HK-2 (cell line): ENCODE measurements at regions not wholly inside any gene's neighbourhood (a gene's known extent, or its start where the extent isn't known, plus 50 kb on each side); places are given as distances from the start of the nearest gene placed in this dataset.

Source experiments
- DNase-seq: peaks from one replicate; pipeline ENCODE4 v3.0.0-alpha.2; 2018; ENCODE audit not compliant: unreplicated experiment

DNA sequence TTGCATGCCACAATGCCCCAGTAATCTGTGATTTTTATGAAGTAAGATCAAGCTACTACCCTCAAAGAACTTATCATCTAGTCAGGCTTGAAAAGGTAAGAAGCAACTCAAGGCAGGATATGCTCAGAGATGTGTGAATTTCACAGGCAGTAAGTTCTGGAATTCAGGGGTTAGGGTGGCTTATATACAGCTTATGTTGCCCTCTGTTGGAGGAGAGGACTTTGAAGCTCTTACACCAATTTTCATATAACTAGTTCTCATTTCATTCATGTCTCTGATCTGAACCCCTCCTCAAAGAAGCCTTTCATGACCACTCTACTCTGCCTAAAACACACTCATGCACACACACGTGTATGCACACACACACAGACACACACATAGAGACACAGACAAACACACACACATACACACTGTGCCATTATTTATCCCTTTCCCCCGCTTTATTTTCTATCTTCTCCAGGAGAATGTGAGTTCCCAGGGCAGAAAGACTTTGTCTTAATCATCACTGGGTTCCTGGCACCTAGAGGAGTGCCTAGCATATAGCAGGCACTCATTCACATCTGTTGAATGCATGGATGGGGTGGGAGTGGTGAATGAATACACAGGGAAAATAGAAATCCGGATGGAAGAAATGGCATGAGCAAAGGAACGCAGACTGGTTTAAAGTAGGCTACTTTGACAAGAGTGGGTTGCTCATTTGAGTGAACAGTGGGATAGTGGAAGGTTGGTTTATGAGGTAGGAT lies 220.7 kb upstream of the ZBED5 start:
- DNase-seq = no peak

- DNase-seq = no peak
Measured at GRCh38 chr11:11077898-11078297, 220.0 kb upstream of the ZBED5 start.

DNA sequence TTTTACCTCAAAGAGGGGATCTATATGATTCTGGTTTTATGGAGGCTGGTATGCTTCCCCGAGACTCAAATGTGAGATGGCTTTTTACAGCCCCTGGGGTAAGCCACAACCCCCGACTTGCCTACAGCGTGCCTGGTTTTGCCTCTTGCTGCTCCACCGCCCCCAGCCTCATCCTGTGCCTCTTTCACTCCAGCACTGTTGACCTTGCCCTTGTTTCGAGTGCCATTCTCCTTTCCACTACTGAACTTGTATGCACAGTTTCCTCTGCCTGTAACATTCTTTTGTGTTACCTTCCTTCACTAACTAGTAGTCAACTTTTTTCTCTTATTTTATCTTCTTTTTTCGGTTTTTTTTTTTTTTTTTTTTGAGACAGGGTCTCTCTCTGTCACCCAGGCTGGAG lies 219.0 kb upstream of the ZBED5 start:
- no peak for DNase-seq

DNA sequence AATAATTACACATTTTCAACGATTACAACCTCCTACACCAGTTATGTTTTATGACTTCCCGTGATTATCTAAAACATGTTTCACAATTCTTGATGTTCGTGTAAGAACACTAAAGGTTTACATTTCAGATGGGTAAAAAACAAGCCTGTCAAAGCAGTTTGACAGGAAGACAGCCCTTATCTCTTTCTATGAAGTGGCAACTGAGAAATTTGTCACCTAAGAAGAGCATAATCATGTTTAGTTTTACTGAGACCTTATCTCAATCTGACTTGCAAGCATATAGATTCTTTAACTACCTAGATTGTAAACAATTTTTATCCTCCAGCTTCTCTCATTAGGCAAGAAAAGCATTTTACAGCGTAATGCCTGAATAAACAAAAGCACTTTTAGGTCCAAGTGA lies 218.4 kb upstream of the ZBED5 start:
- no peak for DNase-seq

GRCh38 chr11:11075515-11076171 lies 217.8 kb upstream of the ZBED5 start:
- DNase-seq = no peak

GRCh38 chr11:11074686-11075335 lies 217.0 kb upstream of the ZBED5 start:
- no peak for DNase-seq

- no peak for DNase-seq
Measured at GRCh38 chr11:11073996-11074395, 216.1 kb upstream of the ZBED5 start.

DNA sequence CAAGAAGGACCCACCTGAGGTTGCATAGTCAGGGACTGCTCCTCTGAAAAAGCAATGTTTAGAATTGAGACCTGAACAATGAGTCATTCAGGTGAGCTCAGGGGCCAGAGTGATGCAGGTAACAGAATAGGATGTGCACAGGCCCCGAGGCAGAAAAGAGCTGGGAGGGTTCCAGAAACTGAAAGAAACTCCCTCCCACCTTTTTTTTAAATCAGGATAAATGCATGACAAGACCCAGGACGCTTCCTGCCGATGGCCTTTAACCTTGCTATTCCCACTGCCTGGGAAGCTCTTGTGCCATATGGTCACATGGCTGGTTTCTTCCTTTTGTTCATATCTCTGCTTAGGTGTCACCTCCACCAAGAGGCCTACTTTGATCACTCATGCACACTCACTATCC lies 214.2 kb upstream of the ZBED5 start:
- no peak for DNase-seq

GRCh38 chr11:11071486-11071885 lies 213.6 kb upstream of the ZBED5 start:
- DNase-seq = no peak

DNA sequence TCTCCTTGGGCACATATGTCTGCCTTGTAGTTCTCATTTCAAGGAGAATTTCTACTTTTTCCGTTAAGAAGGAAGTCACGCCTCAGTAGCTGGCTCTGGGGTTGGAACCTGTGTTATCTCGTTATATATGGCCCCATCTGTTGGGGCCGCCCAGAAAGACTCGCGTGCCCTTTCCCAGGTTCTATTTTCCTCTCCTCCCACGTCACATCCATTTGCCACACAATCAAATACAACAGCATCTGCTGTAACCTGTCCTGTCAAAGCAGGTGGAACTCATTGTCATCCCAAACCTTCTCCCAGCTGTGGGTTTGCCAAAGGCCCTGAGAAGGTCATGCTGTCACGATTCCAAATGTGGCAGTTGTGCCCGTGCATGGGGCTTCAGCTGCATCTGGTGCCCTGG lies 213.1 kb upstream of the ZBED5 start:
- no peak for DNase-seq

DNA sequence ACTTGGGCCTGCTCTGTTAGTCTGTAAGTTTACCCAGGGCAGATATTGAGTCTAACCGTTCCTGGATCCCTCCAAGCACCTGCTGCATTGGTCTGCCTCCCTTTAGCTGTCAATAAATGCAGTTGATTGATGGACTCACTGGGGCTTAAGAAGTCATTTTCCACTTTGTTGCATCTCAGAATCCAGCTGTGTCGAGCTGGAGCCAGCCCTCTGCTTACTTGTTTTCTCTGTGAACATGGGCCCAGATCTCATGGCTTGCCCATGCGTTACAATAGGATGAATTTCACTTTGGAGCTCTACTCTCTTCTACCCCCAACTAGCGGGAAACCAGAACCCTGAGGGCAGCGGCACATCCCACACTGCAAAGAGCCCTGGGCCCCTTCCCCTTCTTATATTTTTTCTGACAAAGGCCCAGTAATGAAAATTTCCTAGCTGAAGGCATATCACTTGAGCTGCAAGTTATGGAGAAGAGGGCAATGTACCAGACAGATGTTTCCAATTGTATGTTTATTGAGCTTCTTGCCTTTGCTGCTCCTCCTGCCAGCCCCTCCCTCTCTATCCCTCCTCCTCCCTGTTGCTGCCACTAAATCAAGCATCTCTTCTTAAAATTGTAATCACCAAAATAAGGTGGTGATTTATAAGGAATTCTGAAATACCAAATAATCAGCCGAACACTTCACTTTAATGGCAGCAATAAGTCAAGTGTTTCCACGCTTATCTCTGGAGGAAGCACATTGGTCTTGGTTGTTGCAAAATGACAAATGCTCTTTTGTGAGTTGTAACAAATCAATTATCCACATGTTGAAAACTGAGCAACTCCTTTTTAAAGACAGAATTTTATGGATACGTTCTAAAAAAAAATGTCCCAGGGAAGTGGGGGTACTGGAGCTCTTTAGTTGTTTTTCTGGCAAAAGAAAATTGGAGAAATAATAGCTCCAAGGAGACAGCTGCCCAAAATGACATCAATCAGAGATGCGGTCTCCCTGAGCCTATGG lies 212.3 kb upstream of the ZBED5 start:
- DNase-seq = no peak

DNA sequence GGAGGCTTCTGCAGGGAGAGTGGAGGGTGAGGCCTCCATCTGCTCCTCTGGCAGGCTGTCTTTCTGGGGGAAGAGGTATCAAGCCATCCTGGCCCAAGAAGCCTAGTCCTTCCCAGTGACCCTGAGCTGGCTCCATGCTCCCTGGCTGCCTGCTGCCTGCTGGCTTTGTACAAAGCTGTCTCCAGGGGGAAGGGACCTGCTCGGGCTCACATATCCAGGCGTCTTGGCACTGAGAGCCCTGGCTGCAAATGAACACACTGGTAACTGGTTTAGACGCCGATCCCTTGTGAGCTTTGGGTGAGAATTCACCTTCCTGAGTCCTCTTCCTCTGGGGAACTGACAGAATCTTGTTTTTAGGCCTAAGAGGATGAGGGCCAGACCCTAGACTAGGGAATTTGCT lies 210.3 kb upstream of the ZBED5 start:
- no peak for DNase-seq

DNA sequence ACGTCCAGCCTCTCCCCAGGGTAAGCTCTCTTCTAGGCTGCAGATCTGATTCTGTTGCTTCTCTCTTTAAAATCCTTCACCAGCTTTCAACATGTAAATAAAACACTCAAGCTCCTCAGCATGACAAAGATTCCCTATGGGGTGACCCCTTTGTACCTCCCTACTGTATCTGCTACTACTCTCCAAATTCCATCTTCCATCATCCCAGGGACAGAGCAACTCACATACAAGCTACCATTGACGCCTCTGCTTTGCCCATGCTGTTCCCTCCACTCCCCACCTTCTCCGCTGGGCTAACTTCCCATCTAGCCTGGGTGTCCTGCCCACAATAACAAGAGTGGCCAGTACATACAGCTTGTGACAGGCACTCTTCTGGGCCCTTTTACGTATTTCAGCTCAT lies 207.5 kb upstream of the ZBED5 start:
- DNase-seq = no peak

- no peak for DNase-seq
Measured at GRCh38 chr11:11057472-11057854, 199.6 kb upstream of the ZBED5 start.

- no peak for DNase-seq
Measured at GRCh38 chr11:11056749-11057471, 199.1 kb upstream of the ZBED5 start.

DNA sequence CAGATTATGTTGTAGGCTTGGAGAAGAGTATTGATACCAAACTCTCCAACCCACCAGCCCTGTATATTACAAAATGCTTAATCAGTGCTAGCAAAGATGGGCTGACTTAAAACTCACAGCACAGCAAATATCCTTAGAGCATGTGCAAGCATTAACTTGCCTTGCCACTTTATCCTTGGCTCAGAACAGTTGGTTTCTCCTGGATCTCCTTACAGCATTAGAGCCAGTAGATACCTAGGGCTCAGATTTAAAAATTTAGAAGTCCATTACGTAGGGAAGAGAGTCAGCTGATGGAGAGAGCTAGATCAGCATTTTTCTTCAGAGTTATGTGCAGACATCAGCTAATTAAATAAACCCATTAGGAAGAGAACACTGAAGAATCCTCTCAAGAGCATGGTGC lies 198.5 kb upstream of the ZBED5 start:
- no peak for DNase-seq

- no peak for DNase-seq
Measured at GRCh38 chr11:11047851-11048610, 190.2 kb upstream of the ZBED5 start.

DNA sequence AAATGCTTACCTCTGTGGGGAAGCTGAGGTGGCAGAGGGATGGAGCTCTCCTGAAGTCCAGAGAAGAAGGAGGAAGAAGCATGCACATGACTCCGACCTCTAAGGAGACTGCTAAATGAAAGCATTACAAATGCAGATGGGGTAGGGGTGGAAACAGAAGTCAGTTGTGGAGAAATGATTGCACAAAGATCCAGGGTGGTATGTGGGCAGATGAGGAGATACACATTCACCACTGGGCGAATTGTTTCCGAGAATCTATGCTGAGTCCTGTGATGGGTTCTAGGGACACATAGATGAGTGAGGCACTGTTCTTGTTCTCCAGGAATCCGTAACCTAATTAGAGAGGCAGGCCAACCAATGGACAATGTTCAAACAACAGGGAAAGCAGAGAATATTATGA lies 188.9 kb upstream of the ZBED5 start:
- no peak for DNase-seq

DNA sequence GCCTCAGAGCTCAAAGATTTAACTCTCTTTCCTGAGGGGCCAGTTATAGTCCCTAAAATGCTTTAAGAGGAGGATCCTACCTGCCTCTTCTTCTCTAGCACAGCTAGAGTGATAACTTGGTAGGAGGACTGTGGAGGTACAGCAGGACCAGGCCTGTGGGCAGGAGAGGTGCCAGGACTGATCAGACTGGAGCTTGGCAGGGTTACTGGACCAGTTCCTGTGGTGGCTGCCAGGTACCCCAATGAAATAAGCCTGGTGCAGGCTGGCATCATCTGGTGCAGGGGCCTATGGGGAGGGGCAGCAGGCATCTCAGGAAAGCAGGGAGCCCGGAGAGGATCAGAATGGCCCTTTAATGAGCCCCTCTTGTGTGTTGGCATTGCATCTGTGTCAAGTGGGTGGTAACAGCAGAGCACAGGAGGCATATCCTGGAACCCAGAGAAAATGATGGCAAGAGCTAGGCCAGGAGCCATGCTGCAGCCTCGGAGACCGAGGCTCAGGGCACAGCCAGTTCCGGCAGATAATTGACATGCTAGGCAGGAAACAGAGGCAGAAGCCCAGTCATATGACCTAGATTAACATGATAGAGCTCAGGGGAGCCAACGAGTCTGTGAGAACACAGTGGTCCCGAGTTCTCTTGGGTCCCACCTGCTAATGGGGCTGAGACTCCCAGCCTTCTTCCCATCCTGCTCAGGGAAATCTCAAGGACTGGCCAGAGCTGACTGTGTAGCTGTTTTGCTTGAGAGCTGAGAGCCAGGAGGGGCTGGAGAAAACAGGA lies 187.5 kb upstream of the ZBED5 start:
- DNase-seq = no peak
